GM23338 (cell line): ENCODE measurements at regions not wholly inside any gene's neighbourhood (a gene's known extent, or its start where the extent isn't known, plus 50 kb on each side); places are given as distances from the start of the nearest gene placed in this dataset.
"Not testable (repeated sequence)": the region's sequence is repeated elsewhere in the genome, so short reads cannot be mapped to it uniquely, and the experiment has no call there.

Experiments
- CREB1 ChIP-seq: fragments of 250-450 bp; sonication (Bioruptor Pico); IDR thresholded peaks from 2 replicates; pipeline ENCODE4 v1.5.0; 2020; ENCODE audit warnings: low read depth, mild to moderate bottlenecking, moderate library complexity
- EZH2 ChIP-seq: fragments of 200-600 bp; sonication (generic); IDR thresholded peaks from one replicate; pipeline ENCODE4 v1.8.0; 2017; ENCODE audit warnings: antibody characterized with exemption, mild to moderate bottlenecking, low read depth; ENCODE audit not compliant: unreplicated experiment
- EZH2phosphoT487 ChIP-seq: fragments of 200-600 bp; sonication (generic); IDR thresholded peaks from one replicate; pipeline ENCODE4 v1.8.1; 2018; ENCODE audit warnings: antibody characterized with exemption; ENCODE audit not compliant: unreplicated experiment
- JUNB ChIP-seq: IDR thresholded peaks from one replicate; pipeline ENCODE4 v1.6.1; 2016; ENCODE audit warnings: antibody characterized with exemption; ENCODE audit not compliant: unreplicated experiment
- NANOG ChIP-seq: IDR thresholded peaks from 2 replicates; pipeline ENCODE4 v1.6.1; 2016; ENCODE audit warnings: antibody characterized with exemption, borderline replicate concordance
- POLR2AphosphoS5 ChIP-seq: IDR thresholded peaks from 2 replicates; pipeline ENCODE4 v1.6.1; 2016; ENCODE audit warnings: antibody characterized with exemption, low read depth
- TF ChIP-seq, protein P1 (sequence below), 2 experiments: fragments of 200-600 bp in 1 of 2; sonication (generic) in 1 of 2; conservative IDR thresholded peaks; 2 replicates each; pipeline versions ENCODE4 v1.5.1 to v1.6.1; 2016 to 2017; ENCODE audit warnings: antibody characterized with exemption in 2 of 2, low read depth in 2 of 2, mild to moderate bottlenecking in 2 of 2, moderate library complexity in 1 of 2
- TF ChIP-seq, protein P2 (sequence below): IDR thresholded peaks from one replicate; pipeline ENCODE4 v1.6.1; 2018; ENCODE audit warnings: antibody characterized with exemption; ENCODE audit not compliant: unreplicated experiment

DNA sequence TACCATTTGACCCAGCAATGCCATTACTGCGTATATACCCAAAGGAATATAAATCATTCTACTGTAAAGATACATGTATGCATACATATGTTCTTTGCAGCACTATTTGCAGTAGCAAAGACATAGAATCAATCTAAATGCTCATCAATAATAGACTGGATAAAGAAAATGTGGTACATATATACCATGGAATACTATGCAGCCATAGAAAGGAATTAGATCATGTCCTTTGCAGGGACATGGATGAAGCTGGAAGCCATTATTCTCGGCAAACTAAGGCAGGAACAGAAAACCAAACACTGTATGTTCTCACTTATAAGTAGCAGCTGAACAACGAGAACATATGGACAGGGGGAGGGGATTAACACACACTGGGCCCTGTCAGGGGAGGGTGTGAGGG lies 54.8 kb upstream of the ZNF30 start:
- TF ChIP-seq NANOG; EZH2; POLR2AphosphoS5; JUNB; EZH2phosphoT487; CREB1 (CRISPR knock-in tag): not testable (repeated sequence)
- TF ChIP-seq, protein P1, sequence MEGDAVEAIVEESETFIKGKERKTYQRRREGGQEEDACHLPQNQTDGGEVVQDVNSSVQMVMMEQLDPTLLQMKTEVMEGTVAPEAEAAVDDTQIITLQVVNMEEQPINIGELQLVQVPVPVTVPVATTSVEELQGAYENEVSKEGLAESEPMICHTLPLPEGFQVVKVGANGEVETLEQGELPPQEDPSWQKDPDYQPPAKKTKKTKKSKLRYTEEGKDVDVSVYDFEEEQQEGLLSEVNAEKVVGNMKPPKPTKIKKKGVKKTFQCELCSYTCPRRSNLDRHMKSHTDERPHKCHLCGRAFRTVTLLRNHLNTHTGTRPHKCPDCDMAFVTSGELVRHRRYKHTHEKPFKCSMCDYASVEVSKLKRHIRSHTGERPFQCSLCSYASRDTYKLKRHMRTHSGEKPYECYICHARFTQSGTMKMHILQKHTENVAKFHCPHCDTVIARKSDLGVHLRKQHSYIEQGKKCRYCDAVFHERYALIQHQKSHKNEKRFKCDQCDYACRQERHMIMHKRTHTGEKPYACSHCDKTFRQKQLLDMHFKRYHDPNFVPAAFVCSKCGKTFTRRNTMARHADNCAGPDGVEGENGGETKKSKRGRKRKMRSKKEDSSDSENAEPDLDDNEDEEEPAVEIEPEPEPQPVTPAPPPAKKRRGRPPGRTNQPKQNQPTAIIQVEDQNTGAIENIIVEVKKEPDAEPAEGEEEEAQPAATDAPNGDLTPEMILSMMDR (conservative IDR thresholded peaks at IDR 0.05; ENCODE audit: low read depth in 2 of 2): not testable (repeated sequence)
- TF ChIP-seq, protein P2, sequence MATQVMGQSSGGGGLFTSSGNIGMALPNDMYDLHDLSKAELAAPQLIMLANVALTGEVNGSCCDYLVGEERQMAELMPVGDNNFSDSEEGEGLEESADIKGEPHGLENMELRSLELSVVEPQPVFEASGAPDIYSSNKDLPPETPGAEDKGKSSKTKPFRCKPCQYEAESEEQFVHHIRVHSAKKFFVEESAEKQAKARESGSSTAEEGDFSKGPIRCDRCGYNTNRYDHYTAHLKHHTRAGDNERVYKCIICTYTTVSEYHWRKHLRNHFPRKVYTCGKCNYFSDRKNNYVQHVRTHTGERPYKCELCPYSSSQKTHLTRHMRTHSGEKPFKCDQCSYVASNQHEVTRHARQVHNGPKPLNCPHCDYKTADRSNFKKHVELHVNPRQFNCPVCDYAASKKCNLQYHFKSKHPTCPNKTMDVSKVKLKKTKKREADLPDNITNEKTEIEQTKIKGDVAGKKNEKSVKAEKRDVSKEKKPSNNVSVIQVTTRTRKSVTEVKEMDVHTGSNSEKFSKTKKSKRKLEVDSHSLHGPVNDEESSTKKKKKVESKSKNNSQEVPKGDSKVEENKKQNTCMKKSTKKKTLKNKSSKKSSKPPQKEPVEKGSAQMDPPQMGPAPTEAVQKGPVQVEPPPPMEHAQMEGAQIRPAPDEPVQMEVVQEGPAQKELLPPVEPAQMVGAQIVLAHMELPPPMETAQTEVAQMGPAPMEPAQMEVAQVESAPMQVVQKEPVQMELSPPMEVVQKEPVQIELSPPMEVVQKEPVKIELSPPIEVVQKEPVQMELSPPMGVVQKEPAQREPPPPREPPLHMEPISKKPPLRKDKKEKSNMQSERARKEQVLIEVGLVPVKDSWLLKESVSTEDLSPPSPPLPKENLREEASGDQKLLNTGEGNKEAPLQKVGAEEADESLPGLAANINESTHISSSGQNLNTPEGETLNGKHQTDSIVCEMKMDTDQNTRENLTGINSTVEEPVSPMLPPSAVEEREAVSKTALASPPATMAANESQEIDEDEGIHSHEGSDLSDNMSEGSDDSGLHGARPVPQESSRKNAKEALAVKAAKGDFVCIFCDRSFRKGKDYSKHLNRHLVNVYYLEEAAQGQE: not testable (repeated sequence)
